Esophagus muscularis mucosa (tissue), 3 donors: ENCODE measurements at regions not wholly inside any gene's neighbourhood (a gene's known extent, or its start where the extent isn't known, plus 50 kb on each side); places are given as distances from the start of the nearest gene placed in this dataset.

Experiments used
- CTCF ChIP-seq, 3 experiments: fragments of 200-600 bp in 2 of 3; fragments of 450-650 bp in 1 of 3; sonication (generic) in 2 of 3; IDR thresholded peaks; one replicate each; pipeline ENCODE4 v1.5.1; 2017 to 2019; ENCODE audit warnings: antibody characterized with exemption in 3 of 3, mild to moderate bottlenecking in 2 of 3, moderate library complexity in 1 of 3
- POLR2A ChIP-seq: fragments of 450-650 bp; IDR thresholded peaks from one replicate; pipeline ENCODE4 v1.6.1; 2017; ENCODE audit warnings: antibody characterized with exemption, moderate library complexity, mild to moderate bottlenecking, low read depth

GRCh38 chr14:37862263-37862662, 266.8 kb downstream of the TTC6 start:
- no peak for TF ChIP-seq CTCF (IDR thresholded peaks at IDR 0.05)
- no peak for TF ChIP-seq POLR2A
